ENCODE measurements at regions not wholly inside any gene's neighbourhood (a gene's known extent, or its start where the extent isn't known, plus 50 kb on each side); places are given as distances from the start of the nearest gene placed in this dataset.
A peak's percentile ranks its signal among the peaks of the same experiment; 100 is the strongest.

DNA sequence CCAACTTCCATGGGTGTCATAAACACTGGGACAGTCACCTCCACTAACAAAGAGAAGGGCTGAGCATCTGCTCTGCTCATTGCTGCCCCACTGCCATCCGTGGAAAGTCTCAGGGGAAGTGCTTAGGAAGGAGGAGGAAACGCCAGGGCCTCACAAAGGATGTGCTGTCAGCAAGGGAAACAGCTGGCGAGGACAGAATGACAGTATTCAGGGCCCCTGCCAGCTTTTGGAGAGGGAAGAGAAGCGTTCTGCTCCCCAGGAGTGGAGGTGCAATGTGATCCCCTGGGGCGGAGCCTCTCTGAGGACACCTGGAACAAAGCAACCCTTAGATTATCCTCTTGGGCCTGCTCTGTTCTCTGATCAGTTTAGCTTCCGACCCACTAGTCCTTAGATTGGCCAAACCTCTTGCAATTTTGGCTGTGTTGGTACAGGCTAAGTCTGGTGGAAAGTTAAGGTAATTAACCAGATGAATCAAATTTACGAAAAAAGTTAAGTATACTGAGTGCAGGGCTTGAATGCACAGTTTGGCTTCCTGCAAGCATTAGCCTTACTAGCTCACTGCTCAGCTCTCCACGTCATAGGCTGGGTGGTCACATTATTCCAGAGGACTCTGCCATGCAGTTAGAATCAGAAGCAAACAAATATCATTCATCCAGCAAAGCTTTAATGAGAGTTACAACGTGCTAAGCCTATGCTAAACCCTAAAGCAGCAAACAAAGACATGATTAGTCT lies 170.2 kb upstream of the NFIA start:
- H3K9me3 ChIP-seq, result no peaks in the 10 kb centered on the region
- intact Hi-C loops (cut with DNase I), result no loop called here
- peak; percentile 47 to 88 (median 70) for DNase-seq
- no peaks in the 10 kb centered on the region for H3K36me3 ChIP-seq
- H3K27me3 ChIP-seq, result no peaks in the 10 kb centered on the region
- WGBS, 4 donors, result 19 to 38% (median 25%) methylated on average over 9 of the region's 9 CpGs
- peak overlapping the region in 5 of 12 donors; percentile 3 to 68 (median 31) for H3K27ac ChIP-seq
- H3K4me1 ChIP-seq, result peaks cover 0 to 20% (median 8%) of the 10 kb centered on the region in 12 donors
- no peak overlapping the region for H3K4me3 ChIP-seq
- ATAC-seq, result peak; percentile 43 to 86 (median 69)
- TF ChIP-seq, protein P1, sequence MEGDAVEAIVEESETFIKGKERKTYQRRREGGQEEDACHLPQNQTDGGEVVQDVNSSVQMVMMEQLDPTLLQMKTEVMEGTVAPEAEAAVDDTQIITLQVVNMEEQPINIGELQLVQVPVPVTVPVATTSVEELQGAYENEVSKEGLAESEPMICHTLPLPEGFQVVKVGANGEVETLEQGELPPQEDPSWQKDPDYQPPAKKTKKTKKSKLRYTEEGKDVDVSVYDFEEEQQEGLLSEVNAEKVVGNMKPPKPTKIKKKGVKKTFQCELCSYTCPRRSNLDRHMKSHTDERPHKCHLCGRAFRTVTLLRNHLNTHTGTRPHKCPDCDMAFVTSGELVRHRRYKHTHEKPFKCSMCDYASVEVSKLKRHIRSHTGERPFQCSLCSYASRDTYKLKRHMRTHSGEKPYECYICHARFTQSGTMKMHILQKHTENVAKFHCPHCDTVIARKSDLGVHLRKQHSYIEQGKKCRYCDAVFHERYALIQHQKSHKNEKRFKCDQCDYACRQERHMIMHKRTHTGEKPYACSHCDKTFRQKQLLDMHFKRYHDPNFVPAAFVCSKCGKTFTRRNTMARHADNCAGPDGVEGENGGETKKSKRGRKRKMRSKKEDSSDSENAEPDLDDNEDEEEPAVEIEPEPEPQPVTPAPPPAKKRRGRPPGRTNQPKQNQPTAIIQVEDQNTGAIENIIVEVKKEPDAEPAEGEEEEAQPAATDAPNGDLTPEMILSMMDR (IDR thresholded peaks at IDR 0.05), result no peak
- no peak for TF ChIP-seq POLR2A (IDR thresholded peaks at IDR 0.05)

DNA sequence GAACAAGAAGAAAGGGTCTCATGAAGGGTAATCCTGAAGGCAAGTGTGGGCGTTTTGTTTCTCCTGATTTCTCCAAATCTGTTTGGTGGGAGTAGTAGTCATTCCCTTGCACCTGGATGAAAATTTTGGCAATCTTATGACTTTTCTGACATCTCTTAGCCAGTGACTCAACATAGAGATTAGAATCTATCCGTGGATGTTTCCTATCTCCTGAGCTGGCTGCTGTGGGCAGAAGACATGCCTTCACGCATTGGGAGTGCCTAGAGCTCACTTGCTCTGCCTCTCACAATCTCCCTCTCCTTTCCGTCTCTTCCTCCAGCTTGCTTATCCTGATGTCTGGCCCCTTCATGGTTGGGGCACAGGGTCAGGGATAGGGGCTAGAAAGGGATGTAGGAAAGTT lies 174.2 kb upstream of the NFIA start:
- Histone ChIP-seq H3K36me3 (no peaks in the 10 kb centered on the region), H3K27ac (no peak overlapping the region), H3K9me3 (no peaks in the 10 kb centered on the region), H3K27me3 (no peaks in the 10 kb centered on the region), H3K4me3 (no peak overlapping the region), H3K4me1 (peaks cover 0 to 54% (median 33%) of the 10 kb centered on the region in 12 donors)
- 65 to 75% (median 74%) methylated on average over 4 of the region's 4 CpGs for WGBS, 4 donors
- intact Hi-C loops (cut with DNase I), result no loop called here
- no peak for DNase-seq
- ATAC-seq, result no peak
- TF ChIP-seq, protein P1 (IDR thresholded peaks at IDR 0.05), result no peak
- TF ChIP-seq POLR2A (IDR thresholded peaks at IDR 0.05), result no peak

DNA sequence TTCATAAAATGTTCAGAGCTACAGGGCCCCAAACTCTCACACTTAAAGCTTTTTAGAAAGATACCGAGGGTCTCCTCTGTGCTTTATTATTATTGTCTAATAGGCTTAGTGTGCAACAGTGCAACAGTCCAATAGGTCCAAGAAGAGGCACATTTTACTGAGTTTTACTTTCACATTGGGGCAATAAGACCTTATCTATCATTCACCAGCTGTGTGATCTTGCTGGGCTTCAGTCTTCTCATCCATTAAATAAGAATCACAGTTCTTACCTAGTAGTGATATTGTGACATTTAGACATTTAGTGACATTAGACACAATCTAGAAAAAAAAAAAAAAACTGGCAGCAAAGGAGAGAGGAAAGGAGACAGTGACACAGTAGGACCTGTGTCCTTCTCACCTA lies 175.8 kb upstream of the NFIA start:
- no peak overlapping the region for H3K4me3 ChIP-seq
- no peaks in the 10 kb centered on the region for H3K9me3 ChIP-seq
- DNase-seq (no peak), ATAC-seq (no peak)
- peak overlapping the region in 5 of 12 donors; percentile 1 to 22 (median 16) for H3K27ac ChIP-seq
- intact Hi-C loops (cut with DNase I), result no loop called here
- H3K4me1 ChIP-seq, result peaks cover 0 to 50% (median 27%) of the 10 kb centered on the region in 12 donors
- TF ChIP-seq, protein P1 (IDR thresholded peaks at IDR 0.05), result no peak
- WGBS, 4 donors, result 98 to 100% (median 100%) methylated on average over 1 of the region's 1 CpG
- no peaks in the 10 kb centered on the region for H3K36me3 ChIP-seq
- H3K27me3 ChIP-seq, result no peaks in the 10 kb centered on the region

DNA sequence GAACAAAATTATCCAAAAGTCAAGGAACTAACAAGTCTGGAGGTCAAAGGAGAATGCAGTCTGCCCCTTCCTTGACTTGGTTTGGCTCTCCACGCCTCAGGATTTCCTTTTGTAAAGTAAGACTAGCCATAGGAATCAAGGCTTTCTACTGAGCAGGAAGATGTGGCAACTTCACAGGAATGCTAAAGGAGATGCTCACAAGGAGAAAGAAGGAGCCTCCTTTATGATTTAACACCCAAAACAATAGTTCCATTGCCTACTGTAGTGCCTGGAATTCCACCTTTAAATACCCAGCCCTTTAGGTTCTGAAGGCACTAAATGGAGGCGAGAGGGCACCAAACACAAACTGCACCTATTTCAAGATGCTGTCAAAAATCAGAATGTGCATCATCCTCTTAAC lies 176.3 kb upstream of the NFIA start:
- TF ChIP-seq, protein P1 (IDR thresholded peaks at IDR 0.05), result no peak
- TF ChIP-seq POLR2A (IDR thresholded peaks at IDR 0.05), result no peak
- Histone ChIP-seq H3K27ac (peak overlapping the region in 3 of 12 donors; percentile 16 to 87 (median 16)), H3K4me1 (peaks cover 0 to 45% (median 25%) of the 10 kb centered on the region in 12 donors)

More for the DNA sequence above, 176.3 kb upstream of the NFIA start:
- H3K27me3 ChIP-seq, result no peaks in the 10 kb centered on the region
- no peaks in the 10 kb centered on the region for H3K36me3 ChIP-seq
- no peak overlapping the region for H3K4me3 ChIP-seq
- WGBS, 4 donors, result 78 to 89% (median 81%) methylated on average over 2 of the region's 2 CpGs
- intact Hi-C loops (cut with DNase I), result no loop called here
- no peaks in the 10 kb centered on the region for H3K9me3 ChIP-seq
- DNase-seq (no peak), ATAC-seq (no peak)
